Left lobe of liver (tissue), 2 donors: ENCODE measurements at regions not wholly inside any gene's neighbourhood (a gene's known extent, or its start where the extent isn't known, plus 50 kb on each side); places are given as distances from the start of the nearest gene placed in this dataset.

Experiments
- ATAC-seq: fragments of 200-7000 bp; cut with Tn5 transposase; one replicate; pipeline ENCODE4 v1.9.1; 2020; ENCODE audit warnings: mild to moderate bottlenecking, moderate library complexity
- DNase-seq: peaks from one replicate; pipeline ENCODE4 v3.0.0-alpha.2; 2020; ENCODE audit warnings: low spot score
- donor health status: DM: no; HTN: no; CAD: no; lungs with moderate emphysema.
- donor health status: DM: no; HTN: yes; CAD: no.

DNA sequence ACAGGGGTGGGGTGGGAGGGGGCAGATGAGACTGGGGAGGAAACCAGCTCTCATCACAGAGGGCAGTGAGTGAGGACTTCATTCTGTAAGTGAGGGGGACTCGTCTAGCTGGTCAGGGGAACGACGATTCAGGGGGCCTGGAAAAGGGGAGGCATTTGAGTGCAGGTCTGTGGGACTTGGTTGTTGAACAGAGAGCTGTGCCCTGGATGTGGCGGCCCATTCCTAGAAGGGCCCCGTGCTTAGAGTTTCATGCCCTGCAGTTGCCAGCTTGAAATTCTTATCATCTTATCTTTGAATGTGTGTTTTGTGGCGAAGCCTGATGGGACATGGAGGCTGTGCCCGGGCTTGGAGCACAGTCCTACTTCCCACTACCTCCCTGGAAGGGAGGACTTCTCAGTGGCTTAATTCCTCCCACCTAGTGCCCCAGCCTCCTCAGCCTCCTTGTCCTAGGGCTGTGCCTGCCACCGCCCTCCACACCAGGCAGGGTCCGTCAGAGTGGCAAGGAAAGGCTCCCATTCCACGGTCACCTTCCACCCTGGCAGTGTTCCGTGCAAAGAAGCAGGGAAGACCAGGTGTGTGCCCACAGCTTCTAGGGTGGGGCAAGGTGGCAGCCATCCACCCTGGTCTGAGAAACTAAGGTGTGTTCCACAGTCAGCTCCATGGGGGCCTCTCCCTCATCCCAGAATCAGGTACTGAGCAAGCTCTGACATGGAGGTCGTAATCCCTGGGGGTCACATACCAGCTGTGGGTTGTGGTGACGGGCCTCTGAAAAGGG lies 59.7 kb upstream of the LMO1 start:
- no peak for DNase-seq
- ATAC-seq: no peak

DNA sequence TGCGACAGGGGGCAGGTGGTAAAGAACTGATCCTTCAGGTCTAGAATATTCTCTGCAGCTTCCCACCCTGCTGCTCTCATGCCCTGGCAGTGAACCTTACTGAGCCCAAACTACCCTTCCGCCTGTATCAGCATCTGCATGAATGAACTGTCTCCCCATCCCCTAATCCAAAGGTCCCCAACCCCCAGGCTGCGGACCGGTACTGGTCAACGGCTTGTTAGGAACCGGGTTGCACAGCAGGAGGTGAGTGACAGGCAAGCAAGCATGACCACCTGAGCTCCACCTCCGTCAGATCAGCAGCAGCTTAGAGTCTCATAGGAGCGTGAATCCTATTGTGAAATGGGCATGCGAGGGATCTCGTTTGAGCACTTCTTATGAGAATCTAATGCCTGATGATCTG lies 58.2 kb upstream of the LMO1 start:
- DNase-seq (no peak), ATAC-seq (no peak)

DNA sequence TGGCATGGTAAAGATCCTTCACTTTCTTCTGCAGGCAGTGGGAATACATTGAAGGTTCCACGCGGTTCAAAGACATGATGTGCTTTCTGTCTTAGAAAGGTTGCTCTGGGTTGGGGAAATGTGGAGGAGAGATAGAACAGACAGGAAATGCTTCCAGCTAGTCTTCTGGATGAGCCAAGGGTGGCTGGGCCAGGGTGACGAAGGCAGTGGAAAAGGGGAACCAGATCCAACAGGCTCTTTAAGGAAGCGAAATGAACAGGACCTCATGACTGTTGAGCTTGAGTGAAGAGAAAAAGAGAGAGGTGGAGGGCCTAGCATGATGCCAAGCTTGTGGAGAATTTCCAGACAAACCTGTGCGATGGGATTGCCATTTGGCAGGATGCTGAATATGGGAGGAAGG lies 56.4 kb upstream of the LMO1 start:
- DNase-seq: no peak
- ATAC-seq: no peak

DNA sequence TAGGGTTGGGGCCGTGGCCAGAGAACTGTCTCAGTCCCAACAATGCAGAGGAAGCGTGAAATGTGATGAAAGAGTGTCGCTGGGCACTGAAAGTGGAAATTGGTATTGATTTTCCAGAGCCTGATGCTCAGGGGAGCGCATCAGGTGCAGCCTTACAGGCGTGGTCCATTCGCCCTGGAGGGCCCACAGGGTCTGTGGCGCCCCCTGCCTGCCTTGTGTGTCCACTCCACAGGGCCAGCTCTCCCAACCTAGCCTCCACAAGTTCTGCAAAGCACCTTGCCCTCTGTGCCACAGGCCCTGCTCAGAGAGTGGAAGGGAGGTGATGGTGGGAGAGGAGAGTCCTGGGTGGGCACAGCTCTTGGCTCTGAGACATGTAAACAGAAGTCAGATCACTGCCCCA lies 54.9 kb upstream of the LMO1 start:
- no peak for ATAC-seq
- DNase-seq: no peak

DNA sequence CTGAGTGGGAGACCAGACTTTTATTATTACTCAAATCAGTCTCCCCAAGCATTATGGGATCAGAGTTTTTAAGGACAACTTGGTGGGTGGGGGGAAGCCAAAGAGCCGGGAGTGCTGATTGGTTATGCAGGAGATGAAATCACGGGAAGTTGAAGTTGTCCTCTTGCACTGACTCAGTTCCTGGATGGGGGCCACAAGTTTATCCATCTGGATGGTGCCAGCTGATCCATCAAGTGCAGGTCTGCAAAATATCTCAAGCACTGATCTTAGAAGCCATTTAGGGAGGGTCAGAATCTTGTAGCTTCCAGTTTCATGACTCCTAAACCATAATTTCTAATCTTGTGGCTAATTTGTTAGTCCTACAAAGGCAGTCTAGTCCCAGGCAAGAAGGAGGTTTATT lies 53.5 kb upstream of the LMO1 start:
- DNase-seq: no peak
- ATAC-seq: no peak

DNA sequence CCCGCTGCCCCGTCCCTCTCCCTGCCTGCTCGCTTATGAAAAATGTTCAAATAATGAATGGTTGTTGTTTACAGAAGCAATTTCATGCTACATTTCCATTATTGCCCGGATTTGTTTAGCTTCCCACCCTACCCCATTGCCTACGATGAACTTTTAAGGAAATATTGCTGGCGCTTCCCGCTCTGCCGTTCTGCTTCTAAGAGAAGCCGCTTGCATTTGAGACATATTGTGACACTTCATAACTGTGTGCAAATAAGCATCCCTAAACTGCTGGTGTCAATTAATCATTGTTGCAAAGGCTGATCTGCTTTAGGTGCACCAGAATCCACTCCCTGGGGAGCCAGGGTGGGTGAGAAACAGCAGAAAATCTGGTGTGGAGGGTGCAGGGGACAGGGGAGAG lies 52.3 kb upstream of the LMO1 start:
- ATAC-seq: no peak

DNA sequence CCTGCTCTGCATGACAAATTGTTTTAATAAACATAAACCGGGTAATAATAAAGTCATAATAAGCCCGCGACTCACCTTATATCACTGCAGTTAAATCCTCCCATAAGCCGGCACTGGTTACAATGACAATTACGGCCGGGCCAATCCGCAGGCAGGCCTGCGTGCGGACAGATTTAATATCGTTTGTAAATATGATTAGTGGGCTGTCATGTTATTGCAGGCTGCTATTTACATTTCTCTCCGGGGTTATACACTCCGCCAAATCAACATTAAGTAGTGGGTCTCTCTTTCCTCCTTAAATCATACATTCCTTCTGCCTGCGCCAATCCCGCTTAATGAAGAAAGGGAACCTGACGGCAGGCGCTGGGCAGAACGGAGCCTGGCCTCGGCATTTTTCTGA lies 51.8 kb upstream of the LMO1 start:
- DNase-seq (no peak), ATAC-seq (no peak)

More for the DNA sequence above, 52.3 kb upstream of the LMO1 start:
- DNase-seq: no peak

DNA sequence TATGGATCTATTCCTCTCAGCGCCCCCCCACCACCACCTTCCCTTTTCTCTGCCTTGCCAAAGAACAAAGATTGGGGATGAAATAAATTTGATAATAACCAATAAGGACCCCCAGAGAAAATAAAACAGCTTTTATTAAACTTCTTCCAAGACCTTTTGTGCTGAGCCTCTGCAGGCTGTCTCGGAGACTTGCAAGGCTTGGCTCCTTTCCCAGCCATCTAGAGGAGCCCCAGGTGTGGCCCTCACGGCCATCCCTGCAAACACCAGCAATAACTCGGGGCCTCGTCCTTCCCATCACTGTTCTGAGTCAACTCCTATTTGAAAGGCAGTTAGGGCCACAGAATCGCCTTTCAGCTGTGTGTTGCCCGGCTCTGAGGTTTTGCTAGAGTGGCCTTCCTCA lies 51.2 kb upstream of the LMO1 start:
- ATAC-seq: no peak
- DNase-seq: no peak

DNA sequence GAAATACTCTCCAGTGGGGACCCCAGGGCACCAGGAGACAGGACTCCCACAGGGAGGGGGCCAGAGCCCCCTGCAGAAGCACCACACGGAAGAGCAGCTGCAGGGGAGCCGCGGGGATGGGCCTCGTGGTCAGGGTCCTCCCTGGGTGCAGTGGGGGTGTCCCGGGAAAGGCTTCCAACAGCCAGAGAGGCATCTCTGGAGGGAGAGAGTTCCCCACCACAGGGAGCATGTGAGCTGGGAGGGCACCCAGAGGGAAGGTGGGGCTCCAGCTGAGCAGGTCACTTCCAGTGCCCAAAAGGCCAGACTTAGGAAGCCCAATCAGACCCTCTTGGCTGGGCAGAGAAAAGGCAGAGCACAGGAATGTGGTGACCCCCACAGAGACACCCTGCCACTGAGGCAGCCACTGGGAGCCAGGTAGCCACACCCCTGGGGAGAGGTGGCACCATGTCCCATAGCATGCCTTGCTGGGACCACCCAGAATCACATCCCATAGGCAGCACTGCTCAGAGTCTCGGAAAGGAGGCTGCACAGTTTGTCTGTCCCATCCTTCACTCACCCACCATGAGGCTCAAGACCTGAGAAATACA lies 49.9 kb upstream of the LMO1 start:
- ATAC-seq (no peak), DNase-seq (no peak)
